ENCODE measurements at regions not wholly inside any gene's neighbourhood (a gene's known extent, or its start where the extent isn't known, plus 50 kb on each side); places are given as distances from the start of the nearest gene placed in this dataset.
"Not testable (repeated sequence)": the region's sequence is repeated elsewhere in the genome, so short reads cannot be mapped to it uniquely, and the experiment has no call there.

DNA sequence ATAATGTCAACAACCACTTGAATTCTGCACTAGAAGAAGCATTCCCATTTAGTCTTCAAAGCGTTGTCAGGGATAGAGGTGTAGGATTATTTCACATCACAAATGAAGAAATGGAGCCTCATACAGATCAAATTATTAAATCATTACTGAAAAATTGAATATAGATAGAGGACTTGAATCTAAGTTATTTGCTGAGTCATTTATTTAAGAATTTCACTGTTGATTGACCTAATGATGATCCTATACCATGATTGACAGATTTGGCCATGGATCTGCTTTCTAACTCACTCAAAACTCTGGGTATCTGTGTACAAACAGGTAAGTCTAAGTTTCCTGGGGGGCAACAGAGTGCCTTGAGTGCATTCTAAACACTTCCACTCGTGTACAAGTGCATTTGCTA is 215.9 kb downstream of the BTBD3 start:
- TF ChIP-seq EZH2phosphoT487 (conservative IDR thresholded peaks at IDR 0.05; ENCODE audit: low read length): no peak
- TF ChIP-seq, protein P1, sequence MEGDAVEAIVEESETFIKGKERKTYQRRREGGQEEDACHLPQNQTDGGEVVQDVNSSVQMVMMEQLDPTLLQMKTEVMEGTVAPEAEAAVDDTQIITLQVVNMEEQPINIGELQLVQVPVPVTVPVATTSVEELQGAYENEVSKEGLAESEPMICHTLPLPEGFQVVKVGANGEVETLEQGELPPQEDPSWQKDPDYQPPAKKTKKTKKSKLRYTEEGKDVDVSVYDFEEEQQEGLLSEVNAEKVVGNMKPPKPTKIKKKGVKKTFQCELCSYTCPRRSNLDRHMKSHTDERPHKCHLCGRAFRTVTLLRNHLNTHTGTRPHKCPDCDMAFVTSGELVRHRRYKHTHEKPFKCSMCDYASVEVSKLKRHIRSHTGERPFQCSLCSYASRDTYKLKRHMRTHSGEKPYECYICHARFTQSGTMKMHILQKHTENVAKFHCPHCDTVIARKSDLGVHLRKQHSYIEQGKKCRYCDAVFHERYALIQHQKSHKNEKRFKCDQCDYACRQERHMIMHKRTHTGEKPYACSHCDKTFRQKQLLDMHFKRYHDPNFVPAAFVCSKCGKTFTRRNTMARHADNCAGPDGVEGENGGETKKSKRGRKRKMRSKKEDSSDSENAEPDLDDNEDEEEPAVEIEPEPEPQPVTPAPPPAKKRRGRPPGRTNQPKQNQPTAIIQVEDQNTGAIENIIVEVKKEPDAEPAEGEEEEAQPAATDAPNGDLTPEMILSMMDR (IDR thresholded peaks at IDR 0.05; ENCODE audit: insufficient read depth, low read length, poor library complexity, severe bottlenecking): no peak
- no peaks in the 10 kb centered on the region for H3K79me2 ChIP-seq (ENCODE audit: insufficient read depth, low read length)
- no peak overlapping the region for H3K27ac ChIP-seq (ENCODE audit: low read depth, low read length)
- H4K20me1 ChIP-seq (ENCODE audit: low read depth, low read length): no peaks in the 10 kb centered on the region
- no peaks in the 10 kb centered on the region for H3K9me3 ChIP-seq (ENCODE audit: insufficient read depth, low read length)
- H3K27me3 ChIP-seq (ENCODE audit: low read length): no peaks in the 10 kb centered on the region
- H3K9me2 ChIP-seq (replicated peaks; ENCODE audit: insufficient read depth, low read length): no peaks in the 10 kb centered on the region
- H3K4me2 ChIP-seq (ENCODE audit: low read depth, low read length, poor library complexity, severe bottlenecking): no peak overlapping the region
- no peak overlapping the region for H2AFZ ChIP-seq (ENCODE audit: low read depth, low read length, severe bottlenecking)
- H3F3A ChIP-seq (ENCODE audit: insufficient read depth): no peaks in the 10 kb centered on the region
- no peak overlapping the region for H3K4me3 ChIP-seq (ENCODE audit: insufficient read depth, low read length, poor library complexity, severe bottlenecking)
- H3K36me3 ChIP-seq (ENCODE audit: low read length): no peaks in the 10 kb centered on the region
- no peak overlapping the region for H3K9ac ChIP-seq (ENCODE audit: low read length)

DNA sequence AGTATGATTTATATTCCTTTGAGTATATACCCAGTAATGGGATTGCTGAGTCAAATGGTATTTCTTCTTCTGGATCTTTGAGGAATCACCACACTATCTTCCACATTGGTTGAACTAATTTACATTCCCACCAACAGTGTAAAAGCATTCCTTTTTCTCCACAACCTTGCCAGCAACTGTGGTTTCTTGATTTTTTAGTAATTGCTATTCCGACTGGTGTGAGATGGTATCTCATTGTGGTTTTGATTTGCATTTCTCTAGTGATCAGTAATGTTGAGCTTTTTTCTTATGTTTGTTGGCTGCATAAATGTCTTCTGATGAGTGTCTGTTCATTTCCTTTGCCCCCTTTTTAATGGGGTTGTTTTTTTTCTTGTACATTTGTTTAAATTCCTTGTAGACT is 228.3 kb downstream of the BTBD3 start:
- not testable (repeated sequence) for H4K20me1 ChIP-seq (ENCODE audit: low read depth, low read length); H3K4me3 ChIP-seq (ENCODE audit: insufficient read depth, low read length, poor library complexity, severe bottlenecking); H3K27me3 ChIP-seq (ENCODE audit: low read length); H3F3A ChIP-seq (ENCODE audit: insufficient read depth); H3K27ac ChIP-seq (ENCODE audit: low read depth, low read length); H3K9me2 ChIP-seq (replicated peaks; ENCODE audit: insufficient read depth, low read length); H3K9me3 ChIP-seq (ENCODE audit: insufficient read depth, low read length); H3K9ac ChIP-seq (ENCODE audit: low read length); H3K4me2 ChIP-seq (ENCODE audit: low read depth, low read length, poor library complexity, severe bottlenecking); H2AFZ ChIP-seq (ENCODE audit: low read depth, low read length, severe bottlenecking); H3K36me3 ChIP-seq (ENCODE audit: low read length); H3K79me2 ChIP-seq (ENCODE audit: insufficient read depth, low read length)

DNA sequence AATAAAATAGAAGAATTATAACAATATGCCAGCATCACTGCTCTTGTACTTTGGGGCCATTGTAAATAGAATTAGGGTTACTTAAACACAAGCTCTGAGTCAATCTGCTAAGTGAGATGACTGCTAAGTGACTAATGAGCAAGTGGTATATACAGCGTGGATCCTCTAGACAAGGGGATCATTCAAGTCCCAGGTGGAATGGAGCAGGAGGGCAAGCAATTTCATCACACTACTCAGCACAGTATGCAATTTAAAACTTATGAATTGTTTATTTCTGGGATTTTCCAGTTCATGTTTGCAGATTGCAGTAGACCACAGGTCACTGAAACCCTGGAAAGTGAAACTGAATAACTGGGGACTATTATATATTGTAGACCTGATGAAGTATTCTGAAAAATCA is 235.3 kb downstream of the BTBD3 start:
- TF ChIP-seq, protein P1 (IDR thresholded peaks at IDR 0.05; ENCODE audit: insufficient read depth, low read length, poor library complexity, severe bottlenecking): no peak
- TF ChIP-seq EZH2phosphoT487 (conservative IDR thresholded peaks at IDR 0.05; ENCODE audit: low read length): no peak
- no peak overlapping the region for H3K9ac ChIP-seq (ENCODE audit: low read length)

DNA sequence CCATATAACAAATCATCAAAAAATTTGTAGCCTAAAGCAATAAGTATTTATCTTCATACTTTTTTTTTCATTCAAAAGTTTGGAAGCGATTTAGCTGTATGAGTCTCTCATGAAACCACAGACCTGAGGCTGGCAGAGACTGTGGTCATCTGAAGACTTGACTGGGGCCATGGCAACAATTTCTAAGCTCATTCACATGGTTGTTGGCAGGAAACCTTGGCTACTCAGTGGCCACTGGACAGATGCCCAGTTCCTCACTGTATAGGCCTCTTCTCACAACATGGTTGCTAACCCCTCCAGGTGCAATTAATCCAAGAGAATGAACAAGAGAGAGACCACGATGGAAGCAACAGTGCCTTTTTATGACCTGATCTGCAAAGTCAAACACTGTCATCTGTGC is 235.9 kb downstream of the BTBD3 start:
- TF ChIP-seq, protein P1 (IDR thresholded peaks at IDR 0.05; ENCODE audit: insufficient read depth, low read length, poor library complexity, severe bottlenecking): no peak
- no peak for TF ChIP-seq EZH2phosphoT487 (conservative IDR thresholded peaks at IDR 0.05; ENCODE audit: low read length)
- H4K20me1 ChIP-seq (ENCODE audit: low read depth, low read length): no peaks in the 10 kb centered on the region
- H3K27me3 ChIP-seq (ENCODE audit: low read length): no peaks in the 10 kb centered on the region
- no peak overlapping the region for H2AFZ ChIP-seq (ENCODE audit: low read depth, low read length, severe bottlenecking)
- H3K4me3 ChIP-seq (ENCODE audit: insufficient read depth, low read length, poor library complexity, severe bottlenecking): no peak overlapping the region
- no peak overlapping the region for H3K27ac ChIP-seq (ENCODE audit: low read depth, low read length)
- no peaks in the 10 kb centered on the region for H3K79me2 ChIP-seq (ENCODE audit: insufficient read depth, low read length)
- no peaks in the 10 kb centered on the region for H3K9me3 ChIP-seq (ENCODE audit: insufficient read depth, low read length)
- no peaks in the 10 kb centered on the region for H3K36me3 ChIP-seq (ENCODE audit: low read length)
- no peak overlapping the region for H3K9ac ChIP-seq (ENCODE audit: low read length)
- H3K9me2 ChIP-seq (replicated peaks; ENCODE audit: insufficient read depth, low read length): no peaks in the 10 kb centered on the region
- no peaks in the 10 kb centered on the region for H3F3A ChIP-seq (ENCODE audit: insufficient read depth)
- no peak overlapping the region for H3K4me2 ChIP-seq (ENCODE audit: low read depth, low read length, poor library complexity, severe bottlenecking)

More for the DNA sequence above, 235.3 kb downstream of the BTBD3 start:
- no peaks in the 10 kb centered on the region for H3K79me2 ChIP-seq (ENCODE audit: insufficient read depth, low read length)
- H3K9me2 ChIP-seq (replicated peaks; ENCODE audit: insufficient read depth, low read length): no peaks in the 10 kb centered on the region
- H4K20me1 ChIP-seq (ENCODE audit: low read depth, low read length): no peaks in the 10 kb centered on the region
- H3K4me2 ChIP-seq (ENCODE audit: low read depth, low read length, poor library complexity, severe bottlenecking): no peak overlapping the region
- no peak overlapping the region for H3K27ac ChIP-seq (ENCODE audit: low read depth, low read length)
- no peaks in the 10 kb centered on the region for H3K9me3 ChIP-seq (ENCODE audit: insufficient read depth, low read length)
- no peaks in the 10 kb centered on the region for H3F3A ChIP-seq (ENCODE audit: insufficient read depth)
- H3K36me3 ChIP-seq (ENCODE audit: low read length): no peaks in the 10 kb centered on the region
- H3K4me3 ChIP-seq (ENCODE audit: insufficient read depth, low read length, poor library complexity, severe bottlenecking): no peak overlapping the region
- H3K27me3 ChIP-seq (ENCODE audit: low read length): no peaks in the 10 kb centered on the region
- H2AFZ ChIP-seq (ENCODE audit: low read depth, low read length, severe bottlenecking): no peak overlapping the region
